NT2/D1 (cell line): ENCODE measurements at regions not wholly inside any gene's neighbourhood (a gene's known extent, or its start where the extent isn't known, plus 50 kb on each side); places are given as distances from the start of the nearest gene placed in this dataset.

Experiments
- YY1 ChIP-seq: IDR thresholded peaks from 2 replicates; pipeline ENCODE4 v1.6.1; 2011; ENCODE audit not compliant: insufficient read length, insufficient read depth
- ZNF274 ChIP-seq: IDR thresholded peaks from 2 replicates; pipeline ENCODE4 v1.6.1; 2011; ENCODE audit warnings: mild to moderate bottlenecking, low read depth, low read length

GRCh38 chr6:44674226-44675155 is 287.0 kb downstream of the CDC5L start:
- TF ChIP-seq YY1 = no peak
- no peak for TF ChIP-seq ZNF274
